IPS-18c (cell line): ENCODE measurements at regions not wholly inside any gene's neighbourhood (a gene's known extent, or its start where the extent isn't known, plus 50 kb on each side); places are given as distances from the start of the nearest gene placed in this dataset.
"Not testable (repeated sequence)": the region's sequence is repeated elsewhere in the genome, so short reads cannot be mapped to it uniquely, and the experiment has no call there.

Experiments
- H3K4me3 ChIP-seq: 2 replicates; pipeline ENCODE4 v1.7.0; 2013; ENCODE audit warnings: low read depth, mild to moderate bottlenecking, low read length, moderate library complexity; ENCODE audit not compliant: insufficient read depth
- H3K9me3 ChIP-seq: one replicate; pipeline ENCODE4 v1.6.1; 2013; ENCODE audit warnings: mild to moderate bottlenecking, low read length, moderate library complexity; ENCODE audit not compliant: control insufficient read depth, insufficient read depth

- peaks cover 2% of the 10 kb centered on the region for H3K9me3 ChIP-seq
- no peak overlapping the region for H3K4me3 ChIP-seq
These were observed 152.2 kb downstream of the S1PR1 start for GRCh38 chr1:101388904-101389546.

DNA sequence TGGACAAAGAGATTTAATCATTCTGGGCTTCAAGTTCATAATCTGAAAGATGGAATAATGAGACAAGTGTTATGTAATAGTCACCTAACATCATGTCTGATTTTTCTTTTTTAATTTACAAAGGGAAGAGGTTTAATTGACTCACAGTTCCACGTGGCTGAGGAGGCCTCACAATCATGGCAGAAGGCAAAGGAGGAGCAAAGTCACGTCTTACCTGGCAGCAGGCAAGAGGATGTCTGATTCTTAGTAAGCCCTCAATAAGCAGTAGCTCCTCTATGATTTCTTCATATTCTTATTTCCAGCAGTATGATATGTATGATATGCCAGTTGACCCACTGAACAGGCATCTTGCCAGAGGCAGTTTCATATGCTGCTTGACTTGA, 152.7 kb downstream of the S1PR1 start:
- Histone ChIP-seq H3K4me3 (no peak overlapping the region), H3K9me3 (peaks cover 2% of the 10 kb centered on the region)

DNA sequence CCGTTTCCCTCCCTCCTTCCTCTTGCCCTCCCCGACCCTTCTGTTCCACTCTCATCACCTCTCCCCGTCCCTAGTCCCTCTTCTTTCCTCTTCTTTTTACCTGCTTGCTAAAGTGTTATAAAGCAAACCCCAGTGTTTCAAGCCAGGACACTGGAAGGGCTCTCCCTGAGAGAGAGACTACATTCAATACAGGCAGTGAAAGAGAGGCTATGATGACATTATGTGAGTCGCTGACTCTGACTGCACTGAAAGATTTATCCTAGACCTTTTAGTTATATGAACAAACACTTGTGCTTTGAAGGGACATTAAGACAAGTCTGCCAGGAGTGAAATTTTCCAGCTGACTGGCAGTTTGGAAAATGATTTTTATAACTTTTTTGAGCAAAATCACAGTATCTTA, 155.7 kb downstream of the S1PR1 start:
- H3K9me3 ChIP-seq = no peaks in the 10 kb centered on the region
- no peak overlapping the region for H3K4me3 ChIP-seq

DNA sequence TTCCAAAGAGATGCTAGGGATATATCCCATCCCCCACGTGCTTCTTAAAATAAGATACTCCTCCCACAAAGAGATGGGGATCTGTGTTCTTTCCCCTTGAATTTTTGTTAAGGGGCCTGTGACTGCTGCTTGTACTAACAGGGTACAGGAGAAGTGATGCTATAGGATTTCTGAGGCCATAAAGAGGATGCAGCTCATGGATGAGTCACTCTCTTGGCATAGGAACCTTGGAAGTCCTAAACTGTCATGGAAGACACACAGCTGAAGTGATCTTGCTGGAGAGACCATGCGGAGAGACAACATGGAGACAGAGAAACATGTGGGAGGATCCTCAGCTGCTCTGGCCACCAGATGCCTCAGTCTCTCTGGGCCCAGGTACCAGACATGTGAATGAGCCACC, 157.2 kb downstream of the S1PR1 start:
- no peak overlapping the region for H3K4me3 ChIP-seq
- H3K9me3 ChIP-seq = no peaks in the 10 kb centered on the region

DNA sequence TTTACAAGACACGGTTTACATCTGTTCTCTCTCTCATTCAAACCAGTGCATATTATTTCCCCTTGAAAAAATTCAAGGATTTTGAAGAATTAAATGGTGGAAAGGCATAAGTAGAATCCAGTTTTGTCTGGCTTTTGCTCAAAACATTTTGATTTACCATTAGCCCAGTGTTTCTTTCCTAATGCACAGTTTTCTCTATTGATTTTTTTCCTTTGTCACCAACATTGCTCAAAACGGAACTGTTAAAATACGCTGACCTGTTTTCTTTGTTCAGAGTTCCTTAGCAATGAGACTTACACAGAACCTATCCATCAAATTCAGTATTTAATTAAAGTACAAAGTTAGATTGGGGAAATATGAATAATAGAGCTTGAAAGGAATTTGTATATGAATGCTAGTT, 162.4 kb downstream of the S1PR1 start:
- no peaks in the 10 kb centered on the region for H3K9me3 ChIP-seq
- no peak overlapping the region for H3K4me3 ChIP-seq

GRCh38 chr1:101406271-101406670, 169.5 kb downstream of the S1PR1 start:
- Histone ChIP-seq H3K4me3 (no peak overlapping the region), H3K9me3 (no peaks in the 10 kb centered on the region)

GRCh38 chr1:101406681-101407080, 169.9 kb downstream of the S1PR1 start:
- H3K4me3 ChIP-seq = no peak overlapping the region
- H3K9me3 ChIP-seq = no peaks in the 10 kb centered on the region

GRCh38 chr1:101407505-101408211, 170.8 kb downstream of the S1PR1 start:
- no peak overlapping the region for H3K4me3 ChIP-seq
- no peaks in the 10 kb centered on the region for H3K9me3 ChIP-seq

- no peaks in the 10 kb centered on the region for H3K9me3 ChIP-seq
- no peak overlapping the region for H3K4me3 ChIP-seq
These were observed 171.6 kb downstream of the S1PR1 start for GRCh38 chr1:101408212-101409042.

DNA sequence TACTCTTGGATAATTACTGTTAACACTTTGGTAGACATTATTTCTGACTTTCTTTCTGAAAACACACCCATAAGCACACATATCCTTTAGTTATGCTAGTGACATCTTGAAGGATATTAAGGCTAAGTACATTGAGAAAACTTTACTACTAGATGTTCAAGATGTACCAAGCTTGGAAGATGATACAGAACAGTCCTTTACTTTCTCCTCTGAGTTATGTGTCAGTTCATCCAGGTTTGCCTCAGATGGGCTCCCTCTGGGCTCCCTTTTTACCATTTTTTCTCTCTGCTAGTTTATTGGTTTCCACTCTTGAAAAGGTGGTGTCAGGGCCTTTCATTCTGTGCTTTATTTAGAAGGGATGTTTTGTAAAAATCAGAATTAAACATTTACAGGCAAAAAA, 172.3 kb downstream of the S1PR1 start:
- H3K4me3 ChIP-seq = no peak overlapping the region

GRCh38 chr1:101410048-101410878, 173.4 kb downstream of the S1PR1 start:
- H3K4me3 ChIP-seq = no peak overlapping the region
- H3K9me3 ChIP-seq = no peaks in the 10 kb centered on the region

More for the DNA sequence above, 172.3 kb downstream of the S1PR1 start:
- H3K9me3 ChIP-seq = no peaks in the 10 kb centered on the region

GRCh38 chr1:101420406-101420805, 183.6 kb downstream of the S1PR1 start:
- no peaks in the 10 kb centered on the region for H3K9me3 ChIP-seq
- no peak overlapping the region for H3K4me3 ChIP-seq

- H3K9me3 ChIP-seq, H3K4me3 ChIP-seq: not testable (repeated sequence)
These were observed 191.3 kb downstream of the S1PR1 start for GRCh38 chr1:101428083-101428482.

GRCh38 chr1:101428562-101428961, 191.7 kb downstream of the S1PR1 start:
- H3K9me3 ChIP-seq = no peaks in the 10 kb centered on the region
- no peak overlapping the region for H3K4me3 ChIP-seq

DNA sequence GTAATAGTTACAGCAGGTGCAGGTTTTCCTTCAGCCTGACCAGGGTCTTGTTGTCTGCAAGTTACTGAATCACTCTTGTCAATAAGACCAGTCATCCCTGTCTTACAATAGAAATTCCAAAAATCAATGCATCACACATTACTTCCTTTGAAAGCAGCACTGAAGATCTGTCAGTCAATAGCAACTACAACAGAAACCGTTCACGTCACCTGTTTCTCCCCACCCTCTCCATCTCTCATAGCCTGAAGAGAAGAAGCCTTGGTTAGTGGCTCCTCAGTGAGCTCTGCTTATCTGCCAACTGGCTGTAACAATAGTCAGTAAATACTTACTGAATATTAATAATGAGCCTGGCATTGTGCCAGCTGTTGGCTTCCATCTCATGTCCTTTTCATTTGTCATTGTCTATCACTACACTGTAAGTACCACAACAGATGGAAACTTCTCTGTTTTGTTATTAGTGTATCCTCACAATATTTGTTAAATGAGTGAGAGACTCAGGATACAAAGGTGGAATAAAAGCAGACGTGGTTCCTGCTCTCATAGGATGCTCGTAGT, 195.2 kb downstream of the S1PR1 start:
- H3K9me3 ChIP-seq = no peaks in the 10 kb centered on the region
- H3K4me3 ChIP-seq = no peak overlapping the region

GRCh38 chr1:101435831-101436511, 199.2 kb downstream of the S1PR1 start:
- no peak overlapping the region for H3K4me3 ChIP-seq

More at GRCh38 chr1:101435831-101436511, 199.2 kb downstream of the S1PR1 start:
- no peaks in the 10 kb centered on the region for H3K9me3 ChIP-seq
